H9 (cell line): ENCODE measurements at regions not wholly inside any gene's neighbourhood (a gene's known extent, or its start where the extent isn't known, plus 50 kb on each side); places are given as distances from the start of the nearest gene placed in this dataset.

Source experiments
- DNase-seq: peaks from one replicate; pipeline ENCODE4 v3.0.0-alpha.2; 2017
- H2AFZ ChIP-seq: one replicate; pipeline ENCODE4 v1.6.1; 2013; ENCODE audit warnings: mild to moderate bottlenecking, low read length, control low read depth, moderate library complexity
- H2AK5ac ChIP-seq: 2 replicates; pipeline ENCODE4 v1.6.1; 2013; ENCODE audit warnings: low read length, control low read depth, mixed read lengths; ENCODE audit not compliant: insufficient read length
- H2BK120ac ChIP-seq: one replicate; pipeline ENCODE4 v1.6.1; 2013; ENCODE audit warnings: low read depth, mild to moderate bottlenecking, low read length, control low read depth, inconsistent platforms; ENCODE audit not compliant: poor library complexity, severe bottlenecking
- H2BK12ac ChIP-seq: 2 replicates; pipeline ENCODE4 v1.6.1; 2013; ENCODE audit warnings: low read length, control low read depth, mixed read lengths, low read depth; ENCODE audit not compliant: insufficient read length
- H2BK15ac ChIP-seq: 2 replicates; pipeline ENCODE4 v1.6.1; 2013; ENCODE audit warnings: low read depth, low read length, control low read depth
- H2BK20ac ChIP-seq: one replicate; pipeline ENCODE4 v1.6.1; 2013; ENCODE audit warnings: low read depth, mild to moderate bottlenecking, low read length, control low read depth, inconsistent platforms; ENCODE audit not compliant: poor library complexity, severe bottlenecking
- H2BK5ac ChIP-seq: 2 replicates; pipeline ENCODE4 v1.6.1; 2013; ENCODE audit warnings: low read length, control low read depth, mixed read lengths; ENCODE audit not compliant: insufficient read length
- H3K14ac ChIP-seq: 2 replicates; pipeline ENCODE4 v1.6.1; 2013; ENCODE audit warnings: low read length, control low read depth; ENCODE audit not compliant: insufficient read depth
- H3K18ac ChIP-seq: 2 replicates; pipeline ENCODE4 v1.6.1; 2013; ENCODE audit warnings: low read depth, mild to moderate bottlenecking, mixed read lengths, low read length, control low read depth; ENCODE audit not compliant: insufficient read length
- H3K23ac ChIP-seq: 2 replicates; pipeline ENCODE4 v1.6.1; 2013; ENCODE audit warnings: low read length, control low read depth, mixed read lengths, low read depth; ENCODE audit not compliant: insufficient read length
- H3K23me2 ChIP-seq: 2 replicates; pipeline ENCODE4 v1.6.1; 2013; ENCODE audit warnings: low read depth, mild to moderate bottlenecking, mixed read lengths, low read length, control low read depth; ENCODE audit not compliant: insufficient read length, poor library complexity, severe bottlenecking
- H3K27ac ChIP-seq: 2 replicates; pipeline ENCODE4 v1.5.1; 2013; ENCODE audit warnings: low read length, control low read depth, mixed read lengths, low read depth; ENCODE audit not compliant: insufficient read length
- H3K27me3 ChIP-seq: 2 replicates; pipeline ENCODE4 v1.6.1; 2013; ENCODE audit warnings: low read length, control low read depth, inconsistent platforms; ENCODE audit not compliant: insufficient read depth
- H3K4ac ChIP-seq: 2 replicates; pipeline ENCODE4 v1.6.1; 2013; ENCODE audit warnings: low read depth, mild to moderate bottlenecking, control low read depth, inconsistent platforms, low read length, moderate library complexity
- H3K4me1 ChIP-seq: 2 replicates; pipeline ENCODE4 v1.6.1; 2013; ENCODE audit warnings: low read length, control low read depth, inconsistent platforms; ENCODE audit not compliant: insufficient read depth
- H3K4me2 ChIP-seq: 2 replicates; pipeline ENCODE4 v1.6.1; 2013; ENCODE audit warnings: low read length, control low read depth, mixed read lengths; ENCODE audit not compliant: insufficient read length, insufficient read depth
- H3K56ac ChIP-seq: 2 replicates; pipeline ENCODE4 v1.6.1; 2013; ENCODE audit warnings: low read depth, mild to moderate bottlenecking, mixed read lengths, low read length, control low read depth; ENCODE audit not compliant: insufficient read length
- H3K79me1 ChIP-seq: 2 replicates; pipeline ENCODE4 v1.6.1; 2013; ENCODE audit warnings: low read depth, mild to moderate bottlenecking, moderate library complexity, low read length, control low read depth, inconsistent platforms; ENCODE audit not compliant: insufficient read depth, poor library complexity, severe bottlenecking
- H3K79me2 ChIP-seq: 2 replicates; pipeline ENCODE4 v1.6.1; 2013; ENCODE audit warnings: low read length, control low read depth, inconsistent platforms; ENCODE audit not compliant: insufficient read depth
- H3K9ac ChIP-seq: 2 replicates; pipeline ENCODE4 v1.6.1; 2013; ENCODE audit warnings: low read length, control low read depth, mixed read lengths; ENCODE audit not compliant: insufficient read length; ENCODE audit errors: extremely low read depth
- H3K9me3 ChIP-seq: one replicate; pipeline ENCODE4 v1.6.1; 2013; ENCODE audit warnings: low read depth, low read length, inconsistent platforms; ENCODE audit not compliant: control insufficient read depth
- H3T11ph ChIP-seq: one replicate; pipeline ENCODE4 v1.6.1; 2013; ENCODE audit warnings: mild to moderate bottlenecking, low read length, control low read depth, inconsistent platforms
- H4K20me1 ChIP-seq: one replicate; pipeline ENCODE4 v1.6.1; 2013; ENCODE audit not compliant: control insufficient read depth, insufficient read length, insufficient read depth
- H4K5ac ChIP-seq: 2 replicates; pipeline ENCODE4 v1.6.1; 2013; ENCODE audit warnings: low read depth, mild to moderate bottlenecking, mixed read lengths, low read length, control low read depth; ENCODE audit not compliant: insufficient read length
- H4K8ac ChIP-seq: replicated peaks from 2 replicates; pipeline ENCODE4 v1.6.1; 2013; ENCODE audit warnings: low read length, control low read depth, mixed read lengths, low read depth; ENCODE audit not compliant: insufficient read length
- H4K91ac ChIP-seq: 2 replicates; pipeline ENCODE4 v1.6.1; 2013; ENCODE audit warnings: low read depth, mild to moderate bottlenecking, moderate library complexity, mixed read lengths, low read length, control low read depth; ENCODE audit not compliant: insufficient read length
- H3K27ac Mint-ChIP-seq, 3 experiments: 2 replicates in 2 of 3; 3 replicates in 1 of 3; pipeline ENCODE4 v1.8.0; 2020 to 2021; ENCODE audit warnings: mixed read lengths in 3 of 3, mild to moderate bottlenecking in 1 of 3, moderate library complexity in 1 of 3
- H3K27me3 Mint-ChIP-seq: 2 replicates; pipeline ENCODE4 v1.8.0; 2021; ENCODE audit warnings: low read depth, mild to moderate bottlenecking, moderate library complexity, mixed read lengths
- H3K36me3 Mint-ChIP-seq, 3 experiments: 2 replicates in 2 of 3; 3 replicates in 1 of 3; pipeline ENCODE4 v1.8.0; 2020 to 2021; ENCODE audit warnings: low read depth in 3 of 3, mixed read lengths in 3 of 3; ENCODE audit not compliant: insufficient read depth in 1 of 3
- H3K4me1 Mint-ChIP-seq, 2 experiments: 2 replicates each; pipeline ENCODE4 v1.8.0; 2020; ENCODE audit warnings: mixed read lengths in 2 of 2
- H3K4me3 Mint-ChIP-seq, 2 experiments: 2 replicates in 1 of 2; 3 replicates in 1 of 2; pipeline ENCODE4 v1.8.0; 2020 to 2021; ENCODE audit warnings: mild to moderate bottlenecking in 2 of 2, mixed read lengths in 2 of 2, moderate library complexity in 1 of 2
- H3K9me3 Mint-ChIP-seq, 2 experiments: 2 replicates in 1 of 2; 3 replicates in 1 of 2; pipeline ENCODE4 v1.8.0; 2020; ENCODE audit warnings: mild to moderate bottlenecking in 2 of 2, mixed read lengths in 2 of 2, moderate library complexity in 1 of 2
- whole genome bisulfite sequencing: extraction: QIAGEN DNeasy Blood & Tissue Kit; methylation state at CpG from one replicate; pipeline ENCODE4 v1.1.7; 2013; ENCODE audit warnings: missing lambda C conversion rate, low lambda C conversion rate, mixed read lengths; ENCODE audit not compliant: insufficient read length; ENCODE audit errors: extremely low coverage; 5-methylcytosine and 5-hydroxymethylcytosine counted together
- TF ChIP-seq, protein P1 (sequence below): fragments of 200-600 bp; sonication (generic); conservative IDR thresholded peaks from 3 replicates; pipeline ENCODE4 v1.8.0; 2021; ENCODE audit warnings: antibody characterized with exemption, mild to moderate bottlenecking

GRCh38 chr5:93294996-93295395 lies 286.0 kb downstream of the NR2F1-AS1 start:
- Mint-ChIP-seq H3K27ac (no peak overlapping the region), H3K36me3 (no peaks in the 10 kb centered on the region), H3K27me3 (no peaks in the 10 kb centered on the region), H3K4me3 (no peak overlapping the region), H3K9me3 (no peaks in the 10 kb centered on the region), H3K4me1 (peaks cover 7 to 10% of the 10 kb centered on the region in 2 experiments)
- Histone ChIP-seq H3K27ac (no peak overlapping the region), H4K5ac (no peak overlapping the region), H2AFZ (no peak overlapping the region), H2BK12ac (no peak overlapping the region), H4K8ac (no peak overlapping the region), H3K4me1 (no peaks in the 10 kb centered on the region), H3K27me3 (no peaks in the 10 kb centered on the region), H3K14ac (no peak overlapping the region), H4K91ac (no peak overlapping the region), H3K23ac (no peak overlapping the region), H3K23me2 (no peaks in the 10 kb centered on the region), H2BK5ac (no peak overlapping the region), H2BK120ac (no peak overlapping the region), H3K4me2 (no peak overlapping the region), H2BK15ac (no peak overlapping the region), H3K9ac (no peak overlapping the region), H2AK5ac (no peak overlapping the region), H3K56ac (no peak overlapping the region), H3T11ph (no peak overlapping the region), H3K4ac (no peak overlapping the region), H3K18ac (no peak overlapping the region), H2BK20ac (no peak overlapping the region), H3K79me1 (no peaks in the 10 kb centered on the region), H3K9me3 (no peaks in the 10 kb centered on the region), H3K79me2 (no peaks in the 10 kb centered on the region), H4K20me1 (no peaks in the 10 kb centered on the region)
- TF ChIP-seq, protein P1, sequence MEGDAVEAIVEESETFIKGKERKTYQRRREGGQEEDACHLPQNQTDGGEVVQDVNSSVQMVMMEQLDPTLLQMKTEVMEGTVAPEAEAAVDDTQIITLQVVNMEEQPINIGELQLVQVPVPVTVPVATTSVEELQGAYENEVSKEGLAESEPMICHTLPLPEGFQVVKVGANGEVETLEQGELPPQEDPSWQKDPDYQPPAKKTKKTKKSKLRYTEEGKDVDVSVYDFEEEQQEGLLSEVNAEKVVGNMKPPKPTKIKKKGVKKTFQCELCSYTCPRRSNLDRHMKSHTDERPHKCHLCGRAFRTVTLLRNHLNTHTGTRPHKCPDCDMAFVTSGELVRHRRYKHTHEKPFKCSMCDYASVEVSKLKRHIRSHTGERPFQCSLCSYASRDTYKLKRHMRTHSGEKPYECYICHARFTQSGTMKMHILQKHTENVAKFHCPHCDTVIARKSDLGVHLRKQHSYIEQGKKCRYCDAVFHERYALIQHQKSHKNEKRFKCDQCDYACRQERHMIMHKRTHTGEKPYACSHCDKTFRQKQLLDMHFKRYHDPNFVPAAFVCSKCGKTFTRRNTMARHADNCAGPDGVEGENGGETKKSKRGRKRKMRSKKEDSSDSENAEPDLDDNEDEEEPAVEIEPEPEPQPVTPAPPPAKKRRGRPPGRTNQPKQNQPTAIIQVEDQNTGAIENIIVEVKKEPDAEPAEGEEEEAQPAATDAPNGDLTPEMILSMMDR, result no peak
- no peak for DNase-seq
- no CpG with 5 or more reads among the region's 1 CpG for WGBS
